GM19351 (cell line): ENCODE measurements at regions not wholly inside any gene's neighbourhood (a gene's known extent, or its start where the extent isn't known, plus 50 kb on each side); places are given as distances from the start of the nearest gene placed in this dataset.
"Not testable (repeated sequence)": the region's sequence is repeated elsewhere in the genome, so short reads cannot be mapped to it uniquely, and the experiment has no call there.

ENCODE experiments used
- ATAC-seq: cut with Tn5 transposase; IDR thresholded peaks from one replicate; pipeline ENCODE4 v1.9.1; 2021; ENCODE audit warnings: mild to moderate bottlenecking, moderate library complexity; ENCODE audit not compliant: unreplicated experiment

GRCh38 chr7:12002428-12002827 lies 170.4 kb upstream of the THSD7A start:
- no peak for ATAC-seq

- ATAC-seq, result no peak
Observed at GRCh38 chr7:12004581-12004980, 172.6 kb upstream of the THSD7A start.

DNA sequence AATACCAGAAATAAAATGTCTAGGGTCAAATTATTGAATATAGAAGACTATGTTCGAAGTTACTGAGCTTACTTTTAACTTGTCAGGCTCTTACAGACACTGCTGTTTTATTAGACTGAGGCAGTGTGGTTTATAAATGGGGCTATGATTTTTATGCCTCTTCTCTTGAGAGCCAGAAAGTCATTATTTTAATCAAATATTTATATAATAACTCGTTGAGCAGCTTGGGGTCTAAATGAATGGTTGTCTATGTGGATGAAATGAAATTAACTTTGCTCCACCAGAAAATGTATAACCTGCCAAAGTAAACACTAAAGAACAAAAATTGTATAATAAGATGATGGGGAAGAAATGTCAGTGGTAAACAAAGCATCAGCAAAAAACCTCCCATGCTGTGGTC lies 175.6 kb upstream of the THSD7A start:
- ATAC-seq, result no peak

DNA sequence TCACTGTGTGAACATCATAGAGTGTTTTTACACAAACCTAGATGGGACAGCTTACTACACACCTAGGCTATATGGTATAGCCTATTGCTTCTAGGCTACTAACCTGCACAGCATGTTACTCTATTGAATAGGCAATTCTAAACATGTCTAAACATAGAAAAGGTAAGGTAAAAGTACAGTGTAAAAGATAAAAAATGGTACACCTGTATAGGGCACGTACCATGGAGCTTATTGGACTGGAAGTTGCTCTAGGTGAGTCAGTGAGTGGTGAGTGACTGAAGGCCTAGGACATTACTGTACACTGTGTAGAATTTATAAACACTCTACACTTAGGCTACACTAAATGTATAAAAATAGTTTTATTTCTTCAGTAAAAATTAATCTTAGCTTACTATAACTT lies 182.0 kb upstream of the THSD7A start:
- no peak for ATAC-seq

DNA sequence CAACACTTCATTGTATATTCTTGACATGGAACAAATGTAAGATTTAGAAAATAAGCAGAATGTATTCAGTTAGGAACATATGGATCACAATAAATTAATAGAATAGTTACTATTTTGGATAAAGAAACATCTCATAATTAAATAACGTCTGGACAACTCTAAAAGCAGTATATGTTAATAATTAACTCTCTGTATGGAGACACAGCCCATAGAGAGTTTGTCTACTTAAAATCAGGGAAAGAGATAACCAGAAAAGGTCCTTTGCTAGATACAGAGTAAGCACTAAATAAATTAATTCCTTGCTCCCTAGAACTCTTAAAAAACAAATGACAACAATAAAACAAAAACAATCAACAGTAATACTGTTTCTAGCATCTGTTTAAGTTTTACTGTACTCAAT lies 184.4 kb upstream of the THSD7A start:
- no peak for ATAC-seq

- ATAC-seq, result no peak
Observed at GRCh38 chr7:12017046-12017445, 185.0 kb upstream of the THSD7A start.

- not testable (repeated sequence) for ATAC-seq
Observed at GRCh38 chr7:12022011-12022410, 189.1 kb upstream of the TMEM106B start.

- ATAC-seq, result no peak
Observed at GRCh38 chr7:12025246-12025645, 185.8 kb upstream of the TMEM106B start.

GRCh38 chr7:12028508-12028907 lies 182.6 kb upstream of the TMEM106B start:
- no peak for ATAC-seq

DNA sequence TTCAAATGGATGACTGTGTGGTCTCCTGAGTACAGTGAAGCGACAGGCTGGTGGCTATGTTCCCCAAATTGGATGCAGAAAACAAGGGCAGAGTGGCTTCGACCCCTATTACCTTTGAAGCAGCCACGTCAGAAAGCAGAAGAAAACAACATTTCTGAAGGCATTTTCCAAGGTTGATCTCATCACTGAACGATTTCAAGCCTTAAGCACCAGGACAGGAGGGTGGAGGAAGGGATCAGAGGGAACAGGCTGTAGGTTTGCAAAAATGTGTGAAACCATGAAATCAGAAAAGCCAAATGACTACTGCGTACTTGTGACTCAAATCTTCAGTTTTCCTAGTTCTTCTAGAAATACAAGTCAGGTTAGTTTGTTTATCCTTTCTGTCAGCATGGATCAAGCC lies 181.0 kb upstream of the TMEM106B start:
- ATAC-seq, result no peak

DNA sequence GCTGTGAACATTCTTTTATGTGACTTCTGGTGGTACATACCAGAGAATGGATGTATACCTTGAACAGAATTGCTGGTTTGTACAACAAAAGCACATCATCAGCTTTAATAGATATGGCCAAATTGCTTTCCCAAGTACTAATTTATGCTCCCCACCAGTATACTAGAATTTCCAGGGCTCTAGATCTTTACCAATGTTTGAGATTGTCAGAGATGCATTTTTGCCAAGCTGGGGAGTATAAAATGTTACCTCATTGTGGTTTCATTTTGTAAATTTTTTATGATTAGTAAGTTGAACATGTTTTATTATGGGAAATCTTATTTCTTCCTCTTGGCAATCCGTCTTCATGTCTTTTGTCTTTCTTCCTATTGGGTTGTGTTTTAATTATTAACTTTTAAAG lies 179.9 kb upstream of the TMEM106B start:
- ATAC-seq, result no peak

DNA sequence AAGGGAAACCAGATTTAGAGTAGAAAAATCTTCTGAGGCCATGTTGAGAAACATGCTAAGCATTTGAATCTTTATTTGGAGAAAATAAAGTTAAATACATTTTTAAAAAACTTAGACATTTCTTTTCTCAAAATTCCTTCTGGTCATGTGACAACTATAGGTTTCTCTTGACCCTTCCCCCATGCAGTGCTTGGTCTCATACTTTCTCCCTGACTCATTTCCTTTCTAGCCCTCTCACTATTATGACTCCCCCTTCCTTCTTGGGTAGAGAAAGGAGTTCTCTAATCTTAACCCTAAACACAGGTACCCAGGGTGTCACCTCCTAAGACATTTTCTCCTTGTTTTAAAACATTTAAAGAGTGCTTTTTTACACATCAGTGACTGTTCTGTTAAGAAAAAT lies 179.5 kb upstream of the TMEM106B start:
- ATAC-seq, result no peak

DNA sequence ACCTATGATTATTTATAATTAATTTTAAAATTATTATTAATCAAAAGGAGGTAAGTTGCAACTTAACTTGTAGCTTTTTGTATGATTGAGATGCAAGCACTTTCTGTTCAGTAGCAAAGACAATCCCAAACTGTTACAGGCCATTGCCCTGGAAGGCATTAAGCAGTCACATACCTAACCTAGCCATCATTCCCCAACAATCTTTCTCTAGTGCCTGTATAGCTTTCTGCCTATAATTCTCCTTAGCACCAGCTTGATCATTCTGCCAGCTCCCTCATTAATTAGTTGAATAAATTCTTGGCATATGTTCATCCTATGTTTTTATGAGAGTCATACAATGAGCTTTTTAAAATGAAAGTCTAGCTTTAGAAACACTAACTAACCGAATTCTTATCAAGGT lies 178.9 kb upstream of the TMEM106B start:
- no peak for ATAC-seq

- not testable (repeated sequence) for ATAC-seq
Observed at GRCh38 chr7:12043457-12043856, 167.6 kb upstream of the TMEM106B start.

- no peak for ATAC-seq
Observed at GRCh38 chr7:12052211-12052610, 158.9 kb upstream of the TMEM106B start.

- no peak for ATAC-seq
Observed at GRCh38 chr7:12053561-12053960, 157.5 kb upstream of the TMEM106B start.

DNA sequence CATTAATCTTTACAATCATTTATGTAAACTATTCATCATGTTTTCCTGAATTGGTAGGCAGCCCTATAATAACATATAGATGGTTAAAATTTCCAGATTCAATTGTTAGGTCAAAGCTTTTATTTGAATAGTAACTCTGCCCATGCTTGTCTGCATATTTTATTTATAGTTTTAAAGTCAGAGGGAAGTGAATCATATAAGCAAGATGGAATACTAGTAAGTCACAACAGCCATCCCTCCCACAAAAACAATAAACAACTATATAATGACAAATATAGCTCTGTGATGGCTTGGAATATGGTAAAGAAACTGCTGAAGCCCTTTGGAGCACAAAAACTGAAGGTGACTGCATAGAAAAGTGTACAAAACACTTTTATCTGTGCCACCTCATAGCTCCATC lies 156.3 kb upstream of the TMEM106B start:
- ATAC-seq, result no peak

- no peak for ATAC-seq
Observed at GRCh38 chr7:12056381-12056780, 154.7 kb upstream of the TMEM106B start.

GRCh38 chr7:12056977-12057376 lies 154.1 kb upstream of the TMEM106B start:
- ATAC-seq, result no peak

DNA sequence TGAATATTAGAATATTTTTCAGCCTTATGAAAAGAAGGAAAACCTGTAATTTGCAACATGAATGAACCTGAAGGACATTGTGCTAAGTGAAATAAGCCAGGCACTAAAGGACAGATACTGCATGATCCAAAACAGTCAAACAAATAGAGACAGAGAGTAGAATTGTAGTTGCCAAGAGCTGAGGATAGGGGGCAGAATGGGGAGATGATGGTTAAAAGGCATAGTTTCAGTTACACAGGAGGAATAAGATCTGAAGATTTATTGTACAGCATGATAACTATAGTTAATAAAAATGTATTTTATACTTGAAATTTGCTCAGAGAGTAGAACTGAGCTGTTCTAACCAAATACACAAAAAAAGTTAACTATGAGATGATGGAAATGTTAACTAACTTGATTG lies 149.0 kb upstream of the TMEM106B start:
- peak; percentile 69 for ATAC-seq

DNA sequence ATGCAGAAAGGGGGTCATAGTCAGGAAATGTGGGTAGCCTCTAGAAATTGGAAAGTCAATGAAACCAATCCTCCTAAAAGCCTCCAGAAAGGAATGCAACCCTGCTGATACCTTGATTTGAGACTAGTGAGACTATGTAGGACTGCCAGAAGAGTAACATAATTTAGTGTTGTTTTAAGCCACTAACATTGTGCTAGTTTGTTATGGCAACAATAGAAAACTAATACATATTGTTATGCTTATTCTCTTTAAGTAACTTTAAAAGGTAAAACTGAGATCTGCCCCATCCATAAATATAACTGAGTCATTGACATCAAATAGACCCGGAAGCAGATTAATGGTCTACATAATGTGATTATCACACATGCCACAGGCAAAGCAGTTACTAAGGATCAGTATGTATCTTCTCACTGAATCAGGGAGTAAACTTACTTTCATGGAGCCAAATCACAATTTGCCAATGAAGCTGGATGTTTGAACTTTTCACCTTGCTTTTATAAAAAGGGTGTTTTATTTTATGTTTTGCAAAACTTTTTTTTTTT lies 146.4 kb upstream of the TMEM106B start:
- no peak for ATAC-seq

- no peak for ATAC-seq
Observed at GRCh38 chr7:12066004-12066403, 145.1 kb upstream of the TMEM106B start.

DNA sequence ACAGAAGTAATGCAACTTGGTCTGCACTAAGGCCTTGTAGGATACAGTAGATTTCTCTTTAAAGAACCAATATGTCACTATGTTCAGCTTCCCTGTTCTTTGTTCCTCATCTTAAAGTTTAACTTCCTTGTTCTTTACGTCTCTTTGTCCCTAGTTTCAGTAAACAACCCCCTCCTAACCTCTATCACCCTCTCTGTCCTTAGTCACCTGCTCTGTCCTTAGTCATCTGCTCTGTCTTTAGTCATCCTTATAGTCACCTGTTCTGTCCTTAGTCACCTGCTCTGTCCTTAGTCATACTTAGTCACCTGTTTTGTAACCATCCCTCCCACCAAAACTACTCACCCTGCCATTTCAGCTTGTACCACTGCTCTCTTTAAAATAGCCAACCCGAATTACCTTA lies 144.6 kb upstream of the TMEM106B start:
- ATAC-seq, result no peak
